Stomach (tissue), 4 donors: ENCODE measurements at regions not wholly inside any gene's neighbourhood (a gene's known extent, or its start where the extent isn't known, plus 50 kb on each side); places are given as distances from the start of the nearest gene placed in this dataset.

ENCODE experiments used
- CTCF ChIP-seq, 7 experiments: fragments of 450-650 bp in 4 of 7; fragments of 200-600 bp in 3 of 7; sonication (generic) in 3 of 7; IDR thresholded peaks; one replicate each; pipeline ENCODE4 v1.5.1; 2016 to 2019; ENCODE audit warnings: antibody characterized with exemption in 7 of 7, control low read depth in 2 of 7, mild to moderate bottlenecking in 1 of 7
- EP300 ChIP-seq: sonication (generic); formaldehyde crosslinking; IDR thresholded peaks from one replicate; pipeline ENCODE4 v1.6.1; 2017; ENCODE audit warnings: antibody characterized with exemption
- POLR2A ChIP-seq, 4 donors: fragments of 450-650 bp; IDR thresholded peaks; one replicate each; pipeline ENCODE4 v1.6.1; 2016; ENCODE audit warnings: antibody characterized with exemption in 4 of 4, control low read depth in 2 of 4, mild to moderate bottlenecking in 1 of 4, moderate library complexity in 1 of 4

- no peak for TF ChIP-seq POLR2A (IDR thresholded peaks at IDR 0.05)
- TF ChIP-seq CTCF (IDR thresholded peaks at IDR 0.05): no peak
- no peak for TF ChIP-seq EP300
These were observed 170.2 kb upstream of the P2RY1 start for GRCh38 chr3:152664766-152665165.
